C4-2B (cell line): ENCODE measurements at regions not wholly inside any gene's neighbourhood (a gene's known extent, or its start where the extent isn't known, plus 50 kb on each side); places are given as distances from the start of the nearest gene placed in this dataset.

Source experiments
- H3K27ac ChIP-seq: fragments of 450-650 bp; 2 replicates; pipeline ENCODE4 v1.5.1; 2017
- ZFX ChIP-seq: fragments of 450-650 bp; IDR thresholded peaks from 2 replicates; pipeline ENCODE4 v1.6.1; 2017
- TF ChIP-seq, protein P1 (sequence below): fragments of 450-650 bp; conservative IDR thresholded peaks from 2 replicates; pipeline ENCODE4 v1.5.1; 2017; ENCODE audit warnings: mild to moderate bottlenecking

DNA sequence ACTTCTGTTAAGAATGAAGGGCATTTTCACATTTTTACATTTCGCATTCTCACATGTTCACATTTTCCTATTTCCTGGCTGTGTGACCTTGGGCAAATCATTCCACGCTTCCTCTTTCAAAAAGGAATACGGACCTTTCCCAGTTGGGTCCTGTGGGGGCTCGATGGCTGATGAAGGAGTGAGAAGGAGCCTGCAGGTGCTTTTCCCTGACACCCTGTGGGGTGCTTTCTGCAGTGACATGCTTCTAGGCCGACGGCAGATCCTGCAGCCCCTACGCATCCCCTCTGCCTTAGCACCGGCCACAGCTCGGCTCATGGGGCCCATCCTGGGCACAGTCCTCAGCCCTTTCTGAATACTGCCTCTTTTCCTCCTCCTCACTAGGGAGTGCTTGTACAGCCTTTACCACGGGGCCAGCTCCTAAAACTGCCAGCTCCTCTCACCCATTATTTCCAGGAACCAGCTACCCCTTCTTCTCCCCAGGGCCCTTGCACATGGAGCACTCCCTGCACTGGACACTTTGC is 91.0 kb downstream of the FOXL1 start:
- no peak overlapping the region for H3K27ac ChIP-seq
- TF ChIP-seq, protein P1, sequence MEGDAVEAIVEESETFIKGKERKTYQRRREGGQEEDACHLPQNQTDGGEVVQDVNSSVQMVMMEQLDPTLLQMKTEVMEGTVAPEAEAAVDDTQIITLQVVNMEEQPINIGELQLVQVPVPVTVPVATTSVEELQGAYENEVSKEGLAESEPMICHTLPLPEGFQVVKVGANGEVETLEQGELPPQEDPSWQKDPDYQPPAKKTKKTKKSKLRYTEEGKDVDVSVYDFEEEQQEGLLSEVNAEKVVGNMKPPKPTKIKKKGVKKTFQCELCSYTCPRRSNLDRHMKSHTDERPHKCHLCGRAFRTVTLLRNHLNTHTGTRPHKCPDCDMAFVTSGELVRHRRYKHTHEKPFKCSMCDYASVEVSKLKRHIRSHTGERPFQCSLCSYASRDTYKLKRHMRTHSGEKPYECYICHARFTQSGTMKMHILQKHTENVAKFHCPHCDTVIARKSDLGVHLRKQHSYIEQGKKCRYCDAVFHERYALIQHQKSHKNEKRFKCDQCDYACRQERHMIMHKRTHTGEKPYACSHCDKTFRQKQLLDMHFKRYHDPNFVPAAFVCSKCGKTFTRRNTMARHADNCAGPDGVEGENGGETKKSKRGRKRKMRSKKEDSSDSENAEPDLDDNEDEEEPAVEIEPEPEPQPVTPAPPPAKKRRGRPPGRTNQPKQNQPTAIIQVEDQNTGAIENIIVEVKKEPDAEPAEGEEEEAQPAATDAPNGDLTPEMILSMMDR: no peak
- TF ChIP-seq ZFX: no peak

DNA sequence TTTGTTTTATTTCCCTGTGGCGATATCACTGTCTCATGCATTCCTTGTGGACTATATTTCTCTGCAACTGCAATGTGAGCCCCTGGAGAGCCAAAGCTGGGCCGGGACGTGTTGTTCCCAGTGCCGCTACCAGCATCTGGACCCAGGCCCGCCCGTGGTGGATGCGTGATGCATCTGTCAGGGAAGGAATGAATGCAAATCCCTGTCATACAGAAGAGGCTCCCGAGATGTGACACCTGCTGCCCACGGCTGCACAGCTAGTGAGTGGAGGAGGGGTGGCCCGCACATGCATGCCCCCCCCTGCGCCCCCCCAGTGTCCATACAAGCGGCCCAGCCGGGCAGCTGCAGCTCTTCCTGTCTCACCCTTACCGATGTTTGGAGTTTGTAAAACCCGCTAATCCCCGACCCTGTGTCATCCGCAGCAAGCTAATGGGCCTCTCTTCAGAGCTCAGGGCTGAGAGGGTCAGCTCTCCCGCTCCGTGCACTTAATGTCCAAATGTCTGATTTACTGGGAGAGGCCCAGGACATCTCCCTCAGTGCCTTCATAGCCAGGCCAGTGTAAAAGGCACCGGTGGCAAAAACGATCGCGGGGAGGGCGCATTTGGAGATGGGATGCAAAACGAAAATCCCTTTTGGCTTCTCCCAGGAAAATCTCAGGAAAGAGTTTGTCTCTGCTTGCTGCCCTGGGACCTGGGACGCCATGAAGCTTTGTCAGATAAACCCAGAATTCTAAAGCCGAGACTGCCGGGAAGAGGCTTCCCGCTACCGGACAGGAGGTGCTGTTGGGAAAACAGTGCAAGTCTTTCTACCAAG is 91.8 kb downstream of the FOXL1 start:
- TF ChIP-seq, protein P1: no peak
- no peak for TF ChIP-seq ZFX
- no peak overlapping the region for H3K27ac ChIP-seq

DNA sequence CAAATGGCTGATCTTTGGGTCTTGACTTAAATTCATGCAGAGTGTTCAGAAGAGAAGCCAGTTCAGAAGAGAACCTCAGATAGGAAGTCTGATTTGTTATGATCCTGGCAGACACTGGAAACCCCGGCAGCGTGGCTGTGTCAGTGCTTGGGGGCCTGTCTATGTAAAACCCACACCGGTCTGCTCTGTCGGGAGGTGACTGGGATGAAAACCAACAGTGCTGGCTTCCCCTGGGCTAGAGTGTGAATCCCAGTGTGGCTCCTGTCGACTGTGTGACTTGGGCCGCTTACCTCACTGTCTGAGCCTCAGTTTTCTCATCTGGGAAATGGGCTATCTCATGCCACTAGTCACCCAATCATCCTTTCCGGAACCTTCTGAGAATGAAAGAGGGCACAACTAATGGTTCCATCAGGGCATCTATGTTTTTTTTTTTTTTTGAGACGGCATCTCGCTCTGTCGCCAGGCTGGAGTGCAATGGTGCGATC is 92.4 kb downstream of the FOXL1 start:
- H3K27ac ChIP-seq: no peak overlapping the region

DNA sequence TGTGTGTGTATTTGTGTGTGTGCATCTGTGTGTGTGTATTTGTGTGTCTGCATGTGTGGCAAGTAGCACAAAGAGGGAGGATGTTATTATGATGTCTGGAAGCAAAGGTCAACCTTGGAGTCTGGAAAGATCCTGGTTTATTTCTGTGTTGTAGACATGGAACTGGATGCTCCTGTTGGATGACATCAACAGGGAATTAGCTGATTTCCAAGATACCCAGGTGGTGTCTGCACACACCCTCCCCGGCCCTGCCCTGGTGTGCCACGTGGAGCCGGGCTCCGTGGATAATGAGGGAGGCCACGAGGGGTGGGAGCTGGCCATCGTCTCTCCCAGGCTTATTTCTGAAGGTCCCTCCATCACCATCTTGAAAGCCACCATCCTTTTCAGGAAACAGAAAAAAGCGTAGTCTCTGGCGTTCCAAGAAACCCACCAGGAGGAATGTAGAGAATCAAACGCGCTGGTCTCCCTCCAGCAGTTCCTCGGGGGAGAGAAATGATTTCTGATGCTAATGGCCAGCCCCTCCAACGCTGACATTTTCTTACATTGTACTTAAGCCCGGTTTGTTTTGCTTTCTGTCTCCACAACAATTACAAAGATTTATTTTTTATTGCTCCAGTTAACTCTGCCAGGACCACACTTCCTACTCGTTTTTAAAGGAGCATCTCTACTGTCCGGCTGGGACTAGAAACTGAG is 93.3 kb downstream of the FOXL1 start:
- H3K27ac ChIP-seq: no peak overlapping the region
- TF ChIP-seq, protein P1: no peak
- TF ChIP-seq ZFX: no peak

More for the DNA sequence above, 92.4 kb downstream of the FOXL1 start:
- no peak for TF ChIP-seq ZFX
- TF ChIP-seq, protein P1: no peak

DNA sequence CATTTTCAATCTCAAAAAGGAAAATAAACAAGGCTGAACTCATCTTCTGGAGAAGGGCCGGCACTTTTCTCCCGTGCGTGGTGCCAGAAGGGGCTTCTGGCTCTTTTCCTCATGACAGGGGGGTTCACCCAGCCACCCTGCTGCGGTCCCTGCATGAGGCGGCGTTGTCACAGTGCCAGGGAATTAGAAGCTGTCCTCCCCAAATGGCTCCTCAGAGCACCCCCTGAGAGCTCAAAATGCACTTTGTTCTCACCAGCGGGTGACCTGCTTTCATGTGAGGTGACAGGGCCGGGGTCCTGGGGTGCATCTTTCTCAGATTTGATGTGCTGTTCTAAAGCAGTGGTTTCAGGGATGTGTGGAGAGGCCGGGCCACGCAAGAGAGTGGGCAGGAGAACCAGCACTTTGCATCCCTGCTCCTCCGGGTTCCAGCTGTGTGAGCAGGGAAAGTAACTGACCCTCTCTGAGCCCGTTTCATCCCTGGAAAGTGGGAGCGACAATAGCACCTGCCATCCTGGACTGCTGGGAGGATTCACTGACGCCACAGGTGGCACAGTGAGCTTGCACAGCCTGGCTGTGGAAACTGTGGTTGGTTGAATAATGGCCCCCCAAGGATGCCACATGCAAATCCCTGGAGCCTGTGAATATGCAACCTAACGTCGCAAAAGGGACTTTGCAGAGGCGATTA is 94.0 kb downstream of the FOXL1 start:
- no peak overlapping the region for H3K27ac ChIP-seq
- TF ChIP-seq, protein P1: no peak
- TF ChIP-seq ZFX: no peak

DNA sequence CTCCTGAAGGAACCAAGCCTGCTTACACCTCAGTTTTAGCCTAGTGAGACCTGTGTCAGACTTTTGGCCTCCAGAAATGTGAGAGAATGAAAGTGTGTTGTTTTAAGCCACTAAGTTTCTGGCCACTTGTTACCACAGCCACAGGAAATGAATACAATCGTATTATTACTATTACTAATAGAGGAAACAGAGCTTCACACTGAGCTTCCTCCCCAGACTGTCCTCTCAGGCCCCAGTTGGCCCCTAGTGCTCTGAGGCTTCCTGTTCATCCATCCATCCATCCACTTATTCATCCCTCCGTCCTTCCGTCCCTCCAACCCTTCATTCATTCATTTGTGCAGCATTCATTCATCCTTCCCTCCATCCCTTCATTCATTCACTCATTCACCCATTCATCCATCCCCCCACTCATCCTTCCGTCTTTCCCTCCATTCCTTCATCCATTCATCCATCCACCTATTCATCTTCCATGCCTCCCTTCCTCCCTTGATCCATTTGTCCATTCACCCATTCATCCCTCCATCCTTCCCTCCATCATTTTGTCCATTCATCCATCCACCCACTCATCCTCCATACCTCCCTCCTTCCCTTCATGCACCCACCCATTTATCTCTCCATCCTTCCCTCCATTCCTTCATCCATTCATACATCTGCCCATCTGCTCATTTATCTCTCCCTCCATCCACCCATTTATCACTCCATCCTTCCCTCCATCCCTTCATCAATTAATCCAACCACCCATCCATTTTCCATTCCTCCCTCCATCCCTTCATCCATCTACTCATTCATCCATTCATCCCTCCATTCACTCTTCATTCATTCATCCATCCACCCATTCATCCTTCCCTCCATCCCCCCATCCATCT is 95.0 kb downstream of the FOXL1 start:
- TF ChIP-seq, protein P1: no peak
- TF ChIP-seq ZFX: no peak
- no peak overlapping the region for H3K27ac ChIP-seq
